ENCODE measurements at regions not wholly inside any gene's neighbourhood (a gene's known extent, or its start where the extent isn't known, plus 50 kb on each side); places are given as distances from the start of the nearest gene placed in this dataset.

- in situ Hi-C loops (cut with MboI; ENCODE audit: low sequenced_read_pairs), result no loop called here
Observed at GRCh38 chr2:4445821-4446220, 742.4 kb downstream of the DCDC2C start.

DNA sequence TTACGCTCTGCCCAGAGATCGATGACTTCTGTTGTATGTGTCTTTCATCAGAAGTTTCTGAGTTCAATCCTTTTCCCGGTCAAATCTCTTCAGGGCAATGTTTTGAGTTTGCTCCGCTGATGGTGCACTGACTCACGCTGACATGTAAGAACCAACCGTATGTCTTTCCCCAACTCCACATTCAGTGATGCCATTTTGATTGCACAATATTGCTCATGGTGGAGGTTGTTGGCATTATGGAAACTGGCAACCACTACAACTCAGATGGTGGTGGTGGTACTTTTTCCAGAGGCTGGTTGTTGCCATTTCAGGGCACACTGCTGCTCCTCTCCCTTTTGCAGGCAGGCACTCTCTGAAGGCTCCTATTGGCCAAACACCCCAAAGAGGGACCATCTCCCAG lies 751.5 kb downstream of the DCDC2C start:
- in situ Hi-C loops (cut with MboI; ENCODE audit: low sequenced_read_pairs), result no loop called here

- in situ Hi-C loops (cut with MboI; ENCODE audit: low sequenced_read_pairs), result no loop called here
Observed at GRCh38 chr2:4455486-4456155, 752.2 kb downstream of the DCDC2C start.

GRCh38 chr2:4464634-4465266 lies 761.4 kb downstream of the DCDC2C start:
- in situ Hi-C loops (cut with MboI; ENCODE audit: low sequenced_read_pairs), result no loop called here

GRCh38 chr2:4465671-4466070 lies 762.3 kb downstream of the DCDC2C start:
- in situ Hi-C loops (cut with MboI; ENCODE audit: low sequenced_read_pairs), result no loop called here

DNA sequence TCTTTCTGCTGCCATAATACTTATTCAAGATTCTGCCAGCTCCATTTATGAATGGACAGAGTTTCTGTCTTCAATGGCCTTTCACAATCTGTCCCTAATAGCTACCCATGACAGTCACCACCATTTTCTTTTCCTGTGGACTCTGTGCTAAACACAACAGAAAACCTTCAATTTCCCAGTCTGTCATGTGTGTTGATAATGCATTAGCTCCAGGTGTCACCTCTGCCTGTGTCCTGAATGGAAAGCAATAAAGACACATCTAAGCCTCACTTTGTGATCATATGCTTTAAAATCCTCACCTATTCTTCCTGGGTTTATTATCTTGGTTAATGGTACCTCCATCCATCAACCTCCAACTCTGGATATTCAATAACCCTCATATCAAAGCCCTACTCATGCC lies 772.2 kb downstream of the DCDC2C start:
- in situ Hi-C loops (cut with MboI; ENCODE audit: low sequenced_read_pairs), result no loop called here

DNA sequence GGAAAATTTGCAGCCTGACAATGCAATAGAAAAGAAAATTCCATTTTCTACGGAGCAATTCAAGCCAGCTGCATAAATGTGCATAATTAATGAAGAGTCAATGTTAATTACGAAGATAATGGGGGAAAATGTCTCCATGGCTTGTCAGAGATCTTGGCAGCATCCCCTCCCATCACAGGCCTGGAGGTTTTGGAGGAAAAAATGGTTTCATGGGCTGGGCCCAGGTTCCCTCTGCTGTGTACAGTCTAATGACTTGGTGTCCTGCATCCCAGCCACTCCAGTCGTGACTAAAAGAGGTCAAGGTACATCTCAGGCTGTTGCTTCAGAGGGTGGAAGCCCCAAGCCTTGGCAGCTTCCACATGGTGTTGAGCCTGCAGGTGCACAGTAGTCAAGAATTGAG lies 779.7 kb downstream of the DCDC2C start:
- in situ Hi-C loops (cut with MboI; ENCODE audit: low sequenced_read_pairs), result no loop called here

GRCh38 chr2:4486971-4487370 lies 783.6 kb downstream of the DCDC2C start:
- in situ Hi-C loops (cut with MboI; ENCODE audit: low sequenced_read_pairs), result no loop called here

- in situ Hi-C loops (cut with MboI; ENCODE audit: low sequenced_read_pairs), result no loop called here
Observed at GRCh38 chr2:4499316-4500030, 796.1 kb downstream of the DCDC2C start.

- in situ Hi-C loops (cut with MboI; ENCODE audit: low sequenced_read_pairs), result no loop called here
Observed at GRCh38 chr2:4501525-4501924, 798.1 kb downstream of the DCDC2C start.

DNA sequence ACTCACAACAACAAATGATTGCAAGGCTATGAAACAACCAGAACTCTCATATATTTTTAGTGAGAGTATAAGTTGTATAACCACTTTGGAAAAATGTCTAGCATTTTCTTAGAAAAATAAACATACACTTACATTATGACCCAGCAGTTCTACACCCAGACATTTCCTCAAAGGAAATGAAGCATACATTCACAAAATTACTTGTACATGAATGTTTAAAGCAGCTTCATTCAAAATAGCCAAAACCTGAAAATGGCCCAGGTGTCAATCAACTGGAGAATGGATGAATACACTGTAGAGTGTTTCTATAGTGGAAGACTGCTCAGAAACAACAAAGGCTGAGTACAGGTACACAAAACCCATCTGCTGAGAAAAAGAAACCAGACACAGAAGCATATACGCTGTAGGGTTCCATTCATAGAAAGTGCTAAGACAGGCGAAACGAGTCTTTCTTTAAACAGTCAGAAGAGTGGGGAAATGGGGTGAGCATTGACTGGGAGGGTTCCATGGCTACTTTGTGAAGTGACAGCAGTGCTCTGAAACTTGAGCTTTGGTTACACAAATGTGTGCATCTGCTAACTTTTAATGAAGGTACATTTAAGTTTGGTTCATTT lies 799.0 kb downstream of the DCDC2C start:
- in situ Hi-C loops (cut with MboI; ENCODE audit: low sequenced_read_pairs), result no loop called here

- in situ Hi-C loops (cut with MboI; ENCODE audit: low sequenced_read_pairs), result no loop called here
Observed at GRCh38 chr2:4507661-4508060, 804.3 kb downstream of the DCDC2C start.

DNA sequence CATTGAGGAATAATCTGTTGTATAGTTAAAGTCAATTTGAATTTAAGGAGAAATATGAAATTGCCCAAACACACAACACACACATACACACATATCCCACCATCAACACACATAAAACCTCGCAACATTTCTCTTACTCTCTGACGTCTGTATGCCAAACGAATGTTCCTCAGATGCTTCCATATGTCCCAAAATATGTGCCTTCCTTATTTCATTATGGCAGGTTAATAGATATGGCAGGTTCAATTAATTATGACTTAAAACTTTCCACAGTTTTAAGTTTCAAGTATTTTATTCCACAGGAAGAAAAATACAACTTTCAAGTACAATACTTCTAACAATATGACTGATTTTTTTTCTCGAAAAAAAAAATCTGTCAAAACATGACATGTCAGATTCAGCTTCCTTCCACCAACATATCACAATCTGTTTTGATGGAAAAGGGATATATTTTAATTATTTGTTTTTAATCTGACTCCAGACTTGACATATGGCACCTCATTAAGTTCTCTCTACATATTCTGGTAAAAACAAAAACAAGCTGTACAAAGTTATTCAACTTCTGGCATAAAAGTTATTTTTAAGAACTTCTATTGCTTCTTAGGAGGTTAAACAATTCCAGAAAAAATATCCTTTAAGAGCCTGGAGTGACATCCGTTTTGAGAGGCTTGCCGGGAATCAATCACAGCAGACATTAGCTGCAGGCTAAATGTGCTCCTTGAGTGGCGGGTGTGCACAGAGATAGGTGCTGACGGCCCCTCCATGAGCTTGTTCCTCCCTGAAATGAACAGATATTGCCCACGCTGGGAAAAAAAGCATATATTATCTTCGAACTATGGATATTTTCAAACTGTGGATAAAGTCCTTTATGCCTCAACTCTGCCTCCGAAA lies 812.7 kb downstream of the DCDC2C start:
- in situ Hi-C loops (cut with MboI; ENCODE audit: low sequenced_read_pairs), result no loop called here

- in situ Hi-C loops (cut with MboI; ENCODE audit: low sequenced_read_pairs), result no loop called here
Observed at GRCh38 chr2:4518596-4518995, 815.2 kb downstream of the DCDC2C start.

DNA sequence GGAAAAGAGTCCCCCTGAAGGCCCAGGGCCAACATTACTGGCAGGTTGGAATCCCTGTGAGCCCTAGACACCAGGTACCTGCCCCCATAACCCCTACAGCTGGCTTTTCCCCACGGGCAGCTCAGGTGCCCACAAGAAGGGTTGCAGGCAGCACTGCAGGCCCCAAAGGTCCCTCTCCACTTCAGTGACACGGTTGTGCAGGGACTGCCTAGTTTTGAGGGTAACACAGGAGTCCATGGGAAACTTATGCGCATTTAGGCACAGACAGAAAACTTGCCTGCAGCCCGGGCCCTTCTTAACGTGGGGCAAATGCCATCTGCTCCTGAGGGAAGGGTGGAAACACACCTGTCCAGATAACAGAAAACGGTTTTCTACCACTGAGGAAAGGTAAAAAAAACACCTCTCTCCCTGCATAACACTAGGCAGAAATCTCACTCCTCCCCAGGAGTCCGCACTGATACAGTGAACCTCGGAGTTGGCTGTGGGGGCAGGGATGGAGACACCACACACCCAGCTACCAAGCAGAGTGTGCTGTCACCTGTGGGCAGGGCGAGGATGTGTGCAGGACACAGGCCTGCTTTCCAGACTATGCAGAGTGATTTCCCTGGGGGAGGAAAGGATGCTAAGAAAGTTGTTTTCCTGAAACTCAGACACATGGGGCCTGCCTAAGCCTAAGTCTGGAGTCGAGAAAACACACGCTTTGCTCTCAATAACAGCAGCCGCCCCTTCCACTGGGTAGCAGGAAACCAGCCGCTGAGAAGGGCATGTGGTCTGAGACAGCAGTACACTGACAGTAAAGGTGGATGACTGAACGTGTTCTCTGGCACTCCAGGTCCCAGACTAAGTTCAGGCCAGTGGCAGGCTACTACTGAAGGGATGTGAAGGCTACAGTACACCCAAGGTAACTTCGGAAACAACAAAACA lies 819.4 kb downstream of the DCDC2C start:
- in situ Hi-C loops (cut with MboI; ENCODE audit: low sequenced_read_pairs), result no loop called here

DNA sequence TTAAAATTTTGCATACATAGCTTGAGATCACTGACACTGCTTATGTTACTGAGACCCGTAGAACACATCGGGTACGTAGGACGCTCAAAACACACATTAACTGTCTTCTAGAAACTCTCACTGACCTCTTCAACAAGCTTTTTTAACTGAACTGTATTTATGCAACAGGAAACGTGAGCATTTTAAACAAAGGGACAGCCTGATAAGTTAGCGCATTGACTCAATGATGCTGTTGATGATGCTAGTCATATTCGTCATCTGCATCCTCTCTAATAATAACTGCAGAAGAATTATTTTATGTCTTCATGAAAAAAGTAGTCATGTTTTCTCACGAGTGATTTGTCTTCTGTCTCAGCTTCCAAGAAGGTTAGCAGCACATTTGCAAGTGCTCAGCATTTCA lies 824.0 kb downstream of the DCDC2C start:
- in situ Hi-C loops (cut with MboI; ENCODE audit: low sequenced_read_pairs), result no loop called here

DNA sequence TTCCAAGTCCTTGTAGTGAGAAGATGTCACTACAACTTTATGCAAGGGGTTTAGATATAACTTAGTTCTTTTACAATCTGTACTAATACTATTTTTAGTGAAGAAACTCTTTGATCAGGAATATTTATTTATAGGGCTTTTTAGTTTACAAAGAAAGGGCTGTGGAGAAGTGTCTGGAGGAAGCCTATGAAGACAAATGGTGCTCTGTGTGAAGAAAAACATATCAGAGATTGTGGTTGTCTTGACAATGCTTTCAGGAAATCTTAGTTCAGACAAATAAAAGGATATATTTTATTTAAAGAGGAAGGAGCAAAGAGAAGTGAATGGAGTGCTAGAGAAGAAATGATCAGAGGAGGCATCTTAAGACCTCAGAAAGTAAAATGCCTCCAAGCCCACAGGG lies 824.9 kb downstream of the DCDC2C start:
- in situ Hi-C loops (cut with MboI; ENCODE audit: low sequenced_read_pairs), result no loop called here

GRCh38 chr2:4528773-4529172 lies 825.4 kb downstream of the DCDC2C start:
- in situ Hi-C loops (cut with MboI; ENCODE audit: low sequenced_read_pairs), result no loop called here

- in situ Hi-C loops (cut with MboI; ENCODE audit: low sequenced_read_pairs), result no loop called here
Observed at GRCh38 chr2:4529738-4530137, 826.4 kb downstream of the DCDC2C start.

DNA sequence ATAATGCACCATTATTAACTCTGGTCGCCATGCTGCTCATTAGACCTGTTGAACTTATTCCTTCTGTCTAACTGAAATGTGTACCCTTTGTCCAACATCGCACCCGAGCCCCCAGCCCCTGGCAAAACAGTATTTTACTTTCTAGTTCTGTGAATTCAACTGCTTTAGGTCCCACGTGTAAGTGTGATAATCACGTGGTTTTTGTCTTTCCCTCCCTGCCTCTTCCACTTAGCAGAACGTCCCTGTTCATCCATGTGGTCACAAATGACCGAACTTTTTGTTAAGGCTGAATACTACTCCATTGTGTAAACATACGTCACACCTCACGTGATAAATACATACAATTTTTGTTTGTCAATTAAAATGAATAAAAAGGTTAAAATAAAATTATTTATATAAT lies 826.9 kb downstream of the DCDC2C start:
- in situ Hi-C loops (cut with MboI; ENCODE audit: low sequenced_read_pairs), result no loop called here
